ENCODE measurements at regions not wholly inside any gene's neighbourhood (a gene's known extent, or its start where the extent isn't known, plus 50 kb on each side); places are given as distances from the start of the nearest gene placed in this dataset.
A peak's percentile ranks its signal among the peaks of the same experiment; 100 is the strongest.
"Not testable (repeated sequence)": the region's sequence is repeated elsewhere in the genome, so short reads cannot be mapped to it uniquely, and the experiment has no call there.

DNA sequence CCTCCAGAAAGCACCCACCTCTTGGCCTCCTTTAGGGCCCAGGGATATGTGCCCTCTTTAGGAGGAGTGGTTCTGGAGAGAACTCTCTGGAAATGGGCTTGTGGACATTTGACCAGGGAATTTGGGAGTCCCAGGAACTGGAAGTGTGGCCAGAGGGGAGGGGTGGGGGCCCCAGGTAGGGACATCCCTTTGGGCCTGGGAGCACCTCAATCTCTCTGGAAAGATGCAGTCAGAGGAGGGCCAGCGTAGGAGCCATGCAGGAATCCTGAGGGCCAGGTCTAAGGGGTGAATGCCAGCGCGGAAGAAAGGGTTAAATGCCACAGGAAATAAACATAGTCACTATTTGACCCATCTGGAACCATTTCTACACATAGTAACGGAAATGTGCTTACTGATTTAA, 50.3 kb upstream of the ITGA11 start:
- DNase-seq (ENCODE audit: low spot score): no peak

DNA sequence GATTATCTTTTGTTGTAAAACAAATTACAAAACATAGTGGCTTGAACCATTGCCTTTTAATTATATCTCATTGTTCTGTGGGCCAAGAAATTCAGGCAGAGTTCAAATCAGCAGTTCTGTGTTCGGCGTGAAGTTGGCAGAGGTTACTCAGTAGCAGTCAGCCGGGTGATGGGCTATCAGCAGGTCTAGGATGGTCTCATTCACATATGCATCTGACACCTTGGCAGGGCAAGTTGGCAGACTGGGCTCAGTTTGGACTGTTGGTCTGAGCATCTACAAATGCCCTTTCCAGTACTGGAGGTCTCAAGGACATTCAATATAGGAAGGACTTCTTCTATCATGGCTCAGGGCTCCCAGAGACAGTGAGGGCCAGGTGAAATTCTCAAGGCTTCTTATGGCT, 51.2 kb upstream of the ITGA11 start:
- DNase-seq (ENCODE audit: low spot score): no peak

DNA sequence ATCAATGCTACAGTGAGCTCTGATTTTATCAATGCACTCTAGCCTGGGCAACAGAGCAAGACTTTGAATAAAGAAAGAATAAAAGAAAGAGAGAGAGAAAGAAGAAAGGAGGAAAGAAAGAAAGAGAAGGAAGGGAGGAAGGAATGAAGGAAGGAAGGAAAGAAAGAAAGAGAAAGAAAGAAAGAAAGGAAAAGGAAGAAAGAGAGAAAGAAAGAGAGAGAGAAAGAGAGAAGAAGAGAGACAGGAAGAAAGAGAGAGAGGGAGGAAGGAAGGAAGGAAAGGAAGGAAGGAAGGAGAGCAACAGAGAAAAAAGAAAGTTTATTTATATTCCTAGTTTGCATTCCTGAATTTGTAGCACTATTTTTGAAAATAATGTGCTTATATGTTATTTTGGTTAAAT, 52.3 kb upstream of the ITGA11 start:
- no peak for DNase-seq (ENCODE audit: low spot score)

DNA sequence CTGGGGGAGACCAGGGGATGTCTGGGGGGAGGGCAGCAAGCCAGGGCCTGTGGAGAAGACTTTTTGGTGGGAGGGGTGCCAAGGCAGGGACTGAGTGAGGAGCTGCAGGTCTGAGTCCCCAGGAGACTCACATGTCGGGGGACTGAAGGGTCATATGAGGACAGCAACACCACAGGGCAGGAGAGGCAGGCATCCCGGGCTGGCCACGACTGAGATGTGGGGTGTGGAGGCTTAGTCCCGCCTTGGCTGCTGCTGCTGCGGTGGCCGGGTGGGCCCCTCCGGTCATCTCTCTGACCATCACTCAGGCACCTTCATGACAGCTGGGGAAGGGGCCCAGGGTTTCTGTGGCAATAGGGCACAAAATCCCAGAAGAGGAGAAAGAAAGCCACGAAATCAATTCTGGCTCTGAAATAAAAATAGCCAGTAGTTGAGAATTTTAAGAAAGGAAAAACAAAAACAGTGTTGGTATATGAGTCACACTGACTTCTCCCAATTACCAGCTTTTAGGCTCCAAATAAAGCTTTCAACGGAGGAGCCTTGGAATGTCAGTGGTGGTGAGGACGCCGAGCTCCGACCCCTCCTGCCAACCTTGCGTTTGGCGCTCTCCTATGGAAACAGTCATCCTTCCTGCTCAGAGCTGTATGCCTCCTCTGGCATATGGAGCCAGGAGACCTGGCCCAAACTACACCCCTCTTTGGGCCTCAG, 52.9 kb upstream of the ITGA11 start:
- no peak for DNase-seq (ENCODE audit: low spot score)

DNA sequence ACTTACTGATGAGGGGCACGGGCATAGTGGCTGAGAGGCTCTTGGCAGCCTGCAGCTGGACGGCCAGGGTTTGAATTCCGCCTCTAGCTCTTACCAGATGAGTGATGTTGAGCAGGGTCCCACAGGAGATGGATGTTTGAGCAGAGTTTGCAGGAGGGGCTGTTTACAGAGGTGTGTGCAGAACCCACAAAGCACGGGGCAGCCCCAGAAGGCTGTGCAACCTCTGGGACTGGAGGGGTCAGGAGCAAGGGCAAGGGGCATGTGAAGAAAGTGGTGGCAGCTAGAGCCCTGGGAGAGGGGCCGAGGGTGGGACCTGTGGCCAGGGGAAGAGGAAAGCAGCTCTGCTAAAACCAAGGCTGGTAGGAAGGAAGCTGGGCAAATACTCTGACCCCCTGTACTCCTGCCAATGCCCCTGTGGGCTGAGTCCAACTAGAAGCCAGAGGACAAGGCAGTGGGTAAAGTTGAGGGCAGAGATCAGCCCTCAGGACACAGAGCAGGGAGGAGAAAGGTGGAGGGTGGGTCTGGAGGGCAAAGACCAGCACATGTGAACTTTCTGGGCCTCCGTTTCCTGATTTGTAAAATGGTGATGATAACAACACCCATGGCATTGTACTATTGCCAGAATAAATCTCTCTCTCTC, 53.9 kb upstream of the ITGA11 start:
- DNase-seq (ENCODE audit: low spot score): no peak

DNA sequence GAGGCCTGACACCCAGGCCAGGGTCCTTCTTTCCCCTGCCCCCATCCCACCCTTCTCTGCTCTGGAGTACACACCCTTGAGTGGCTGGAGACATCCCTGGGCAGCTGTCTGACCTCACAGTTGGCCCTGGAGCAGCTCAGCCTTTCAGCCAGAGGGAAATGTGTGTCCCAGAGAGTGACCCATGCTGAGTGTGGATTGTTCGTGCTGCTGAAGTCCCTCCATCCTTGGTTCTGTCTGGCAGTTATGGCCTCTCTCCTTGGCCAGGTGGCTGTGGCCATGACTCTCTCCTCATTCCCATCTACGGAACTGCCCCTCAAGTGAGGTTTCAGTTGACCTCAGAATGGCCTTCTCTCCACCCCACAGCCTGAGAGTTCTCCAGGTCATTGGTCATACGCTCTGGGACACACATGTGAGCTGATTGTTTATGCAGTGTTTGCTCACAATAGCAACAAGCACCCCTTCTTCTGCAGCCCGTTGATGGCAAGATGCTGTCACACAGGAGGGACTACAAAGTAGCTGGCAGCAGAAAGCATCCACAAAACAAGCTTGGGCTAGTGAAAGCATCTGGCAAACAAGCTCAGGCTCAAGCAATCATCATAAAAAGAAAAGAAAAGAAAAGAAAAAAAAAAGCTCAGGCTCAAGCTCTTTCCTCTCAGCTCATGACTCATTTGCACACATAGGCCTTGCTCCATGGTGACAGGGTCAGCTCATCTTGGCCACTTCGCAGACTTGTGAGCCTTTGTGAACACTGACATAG, 55.3 kb upstream of the ITGA11 start:
- no peak for DNase-seq (ENCODE audit: low spot score)

DNA sequence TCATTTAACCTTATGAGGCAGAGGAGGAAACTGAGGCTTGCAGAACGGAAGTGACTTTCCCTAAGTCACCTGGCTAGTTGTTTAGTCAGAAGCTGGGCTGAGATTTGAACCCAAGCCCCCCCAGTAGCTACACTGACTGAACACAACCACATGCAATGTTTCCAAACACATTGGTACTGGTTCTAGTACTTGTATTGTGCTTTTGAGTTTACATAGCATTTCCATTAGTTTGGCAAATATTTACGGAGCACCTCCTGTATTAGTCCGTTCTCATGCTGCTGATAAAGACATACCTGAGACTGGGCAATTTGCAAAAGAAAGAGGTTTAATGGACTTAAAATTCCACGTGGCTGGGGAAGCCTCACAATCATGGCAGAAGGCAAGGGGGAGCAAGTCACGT, 56.3 kb upstream of the ITGA11 start:
- DNase-seq (ENCODE audit: low spot score): no peak

DNA sequence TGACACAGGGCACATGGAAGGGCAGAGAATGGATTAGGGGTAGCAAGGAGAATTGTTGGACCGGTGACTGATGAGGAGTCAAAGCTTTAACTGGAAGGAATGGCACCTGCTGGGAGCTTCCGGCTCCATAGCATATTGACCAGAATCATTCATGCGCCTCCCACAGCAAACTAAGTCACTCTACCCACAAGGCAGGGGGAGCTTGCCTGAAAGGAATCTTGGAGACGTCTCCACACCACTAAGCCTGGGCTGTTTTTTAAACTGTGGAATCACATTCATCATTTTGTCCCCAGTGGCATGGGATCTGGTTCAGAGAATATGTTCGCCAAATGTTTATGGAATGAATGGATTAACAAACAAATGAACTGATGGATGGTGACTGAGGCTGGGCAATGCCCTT, 57.0 kb upstream of the ITGA11 start:
- no peak for DNase-seq (ENCODE audit: low spot score)

DNA sequence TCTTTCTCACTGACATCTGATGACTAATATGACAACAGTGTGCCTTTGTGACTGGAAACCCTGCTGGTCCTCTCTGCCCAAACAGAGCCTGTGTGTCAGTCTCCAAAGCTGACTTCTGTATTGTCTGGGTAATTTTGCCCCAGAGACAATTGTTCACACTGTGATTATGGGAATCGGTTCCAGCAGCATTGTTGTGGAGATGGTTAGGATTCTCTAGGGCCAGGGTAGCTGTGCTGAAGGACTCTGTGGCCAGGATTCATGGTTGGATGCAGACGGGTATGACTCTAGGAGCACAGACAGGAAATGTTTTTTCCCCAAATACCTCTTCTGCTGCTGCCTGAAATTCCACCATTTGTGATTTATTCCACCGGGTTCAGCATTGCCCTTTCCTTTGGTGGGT, 57.5 kb upstream of the ITGA11 start:
- DNase-seq (ENCODE audit: low spot score): peak; percentile 25

DNA sequence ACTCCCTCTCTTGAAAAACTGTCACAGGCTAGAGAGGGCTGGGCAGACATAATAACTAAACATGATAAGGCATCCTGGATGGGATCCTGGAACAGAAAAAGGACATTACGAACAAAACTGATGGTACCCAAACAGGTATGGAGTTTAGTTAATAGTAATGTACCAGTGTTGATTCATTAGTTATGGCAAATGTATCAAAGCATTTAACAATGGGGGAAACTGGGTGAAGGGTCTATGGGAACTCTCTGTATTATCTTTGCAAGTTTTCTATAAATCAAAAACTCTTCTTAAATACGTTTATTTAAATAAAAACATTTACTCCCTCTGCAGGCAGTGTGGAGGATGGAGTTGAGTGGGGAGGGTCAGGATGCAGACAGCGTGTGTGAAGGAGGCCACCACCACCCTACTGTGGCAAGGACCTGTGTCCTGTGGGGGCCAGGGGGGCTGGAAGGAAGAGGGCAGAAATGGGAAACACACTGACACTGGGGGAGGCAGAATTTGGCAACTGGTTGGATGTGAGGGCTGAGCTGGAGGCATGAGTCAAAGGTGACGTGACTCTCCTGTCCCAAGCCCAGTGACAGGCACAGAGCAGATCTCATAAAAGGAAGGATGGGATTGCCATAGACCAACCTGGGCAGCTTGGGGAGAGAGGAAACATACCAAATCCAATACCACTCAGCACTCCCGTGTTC, 59.6 kb upstream of the ITGA11 start:
- no peak for DNase-seq (ENCODE audit: low spot score)

DNA sequence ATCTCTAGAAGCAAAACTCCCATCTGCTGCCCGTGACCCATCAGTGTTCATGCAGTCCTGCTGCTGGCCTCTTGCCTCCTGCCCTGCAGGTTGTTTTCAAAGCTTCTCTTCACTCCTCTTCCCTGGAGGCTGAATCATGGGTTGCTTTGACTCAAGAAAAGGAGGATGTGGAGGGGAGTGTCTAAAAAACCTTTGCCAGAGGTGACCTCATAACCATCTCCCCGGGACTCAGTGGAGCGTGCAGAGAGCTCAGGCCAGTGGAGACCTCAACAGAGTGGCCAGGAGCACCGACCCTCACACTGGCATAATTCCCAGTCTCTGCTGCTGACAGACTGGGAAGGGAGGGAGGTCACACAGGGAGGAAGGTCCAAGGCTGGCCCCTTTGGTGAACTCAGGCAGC, 60.9 kb upstream of the ITGA11 start:
- no peak for DNase-seq (ENCODE audit: low spot score)

DNA sequence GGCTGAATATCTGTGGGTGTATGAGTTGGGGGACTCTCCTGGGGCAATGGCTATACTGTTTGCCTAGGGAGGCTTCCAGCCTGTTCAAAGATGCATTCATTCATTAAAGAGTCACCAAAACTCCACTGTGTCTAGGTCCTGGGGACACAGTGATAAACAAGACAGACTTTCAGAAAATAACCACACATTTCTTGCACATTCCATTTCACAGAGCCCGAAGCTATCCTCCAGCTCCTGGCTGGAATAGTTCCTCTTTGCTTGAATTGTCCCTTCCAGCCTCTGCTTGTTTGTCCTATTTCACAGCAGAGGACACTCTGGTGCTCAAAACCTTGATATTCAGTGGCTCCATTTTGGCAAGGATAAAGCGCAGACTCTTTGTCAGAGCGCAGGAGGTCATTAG, 61.7 kb upstream of the ITGA11 start:
- no peak for DNase-seq (ENCODE audit: low spot score)

DNA sequence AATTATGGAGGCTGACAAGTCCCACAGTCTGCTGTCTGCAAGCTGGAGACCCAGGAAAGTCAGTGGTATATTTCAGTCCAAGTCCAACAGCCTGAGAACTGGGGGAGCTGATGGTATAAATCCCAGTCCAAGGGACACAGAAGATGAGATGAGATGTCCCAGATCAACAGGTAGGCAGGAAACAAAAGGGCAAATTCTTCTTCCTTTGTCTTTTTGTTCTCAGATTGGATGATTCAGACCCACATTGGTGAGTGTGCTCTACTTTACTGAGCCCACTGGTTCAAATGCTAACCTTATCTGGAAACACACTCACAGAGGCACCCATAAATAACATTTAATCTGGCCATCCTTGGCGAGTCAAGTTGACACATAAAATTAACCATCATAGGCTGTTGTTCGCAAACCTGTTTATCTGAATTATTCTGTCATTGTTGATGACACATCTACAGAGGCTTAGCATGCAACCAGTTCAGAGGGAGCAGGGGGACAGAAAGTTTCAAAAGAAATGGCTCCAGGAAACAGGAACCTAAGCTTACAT, 62.7 kb upstream of the ITGA11 start:
- DNase-seq (ENCODE audit: low spot score): no peak

DNA sequence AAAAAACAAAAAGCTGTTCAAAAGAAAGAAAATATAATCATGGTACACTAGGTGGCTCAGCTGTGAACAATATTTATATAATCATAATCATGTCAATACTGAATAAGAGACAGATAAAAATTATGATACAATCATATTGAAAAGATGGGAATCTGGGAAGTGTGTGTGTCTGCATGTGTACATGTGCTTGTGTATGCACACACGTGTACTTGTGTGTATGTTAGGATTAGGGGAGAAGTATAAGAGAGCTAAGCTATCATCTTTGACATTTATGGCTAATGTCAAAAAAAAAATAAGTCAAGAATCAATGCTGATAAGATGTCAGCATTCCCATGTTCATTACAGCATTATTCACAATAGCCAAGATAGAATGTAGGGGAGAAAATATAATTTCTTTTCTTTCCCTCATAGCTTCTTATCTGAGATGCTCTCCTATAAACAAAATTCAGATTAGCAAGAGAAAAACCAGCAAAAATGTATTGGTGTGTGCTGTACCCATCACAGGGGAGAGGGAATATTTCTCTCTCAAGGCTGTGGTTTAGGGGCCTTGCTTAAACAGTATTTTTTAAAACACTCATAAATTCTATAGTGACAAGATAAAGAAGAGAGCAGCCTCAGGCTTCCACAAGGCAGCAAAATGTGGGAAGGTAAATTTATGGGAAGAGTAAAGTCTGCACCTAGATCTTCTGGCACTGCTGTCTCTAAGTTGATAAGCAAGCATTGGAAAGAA, 63.4 kb upstream of the ITGA11 start:
- DNase-seq (ENCODE audit: low spot score): no peak

DNA sequence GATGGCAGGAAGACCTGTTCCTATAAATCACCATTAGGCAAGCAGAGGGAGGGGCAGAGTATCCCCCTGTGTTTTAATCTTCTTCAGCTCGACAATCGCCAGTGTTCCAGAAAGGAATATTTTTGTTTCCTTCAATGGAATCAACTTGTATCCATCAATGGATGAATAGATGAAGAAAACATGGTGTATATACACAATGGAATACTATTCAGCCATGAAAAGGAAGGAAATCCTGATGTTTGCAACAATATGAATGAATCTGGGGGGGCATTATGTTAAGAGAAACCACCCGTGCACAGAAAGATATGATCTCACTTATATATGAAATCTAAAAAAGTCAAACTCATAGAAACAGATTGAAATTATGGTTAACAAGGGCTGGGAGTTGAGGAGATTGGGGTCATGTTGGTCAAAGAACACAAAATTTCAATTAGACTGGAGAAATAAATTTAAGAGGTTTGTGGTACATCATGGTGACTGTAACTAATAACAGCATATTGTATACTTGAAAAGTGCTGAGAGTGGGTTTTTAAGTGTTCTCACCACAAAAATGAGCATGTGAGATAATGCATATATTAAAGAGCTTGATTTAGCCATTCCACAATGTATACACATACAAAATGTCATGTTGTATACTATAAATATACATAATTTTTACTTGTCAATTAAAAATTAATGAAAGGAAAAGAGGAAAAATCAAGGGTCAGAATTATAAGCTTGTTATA, 64.2 kb upstream of the ITGA11 start:
- no peak for DNase-seq (ENCODE audit: low spot score)

DNA sequence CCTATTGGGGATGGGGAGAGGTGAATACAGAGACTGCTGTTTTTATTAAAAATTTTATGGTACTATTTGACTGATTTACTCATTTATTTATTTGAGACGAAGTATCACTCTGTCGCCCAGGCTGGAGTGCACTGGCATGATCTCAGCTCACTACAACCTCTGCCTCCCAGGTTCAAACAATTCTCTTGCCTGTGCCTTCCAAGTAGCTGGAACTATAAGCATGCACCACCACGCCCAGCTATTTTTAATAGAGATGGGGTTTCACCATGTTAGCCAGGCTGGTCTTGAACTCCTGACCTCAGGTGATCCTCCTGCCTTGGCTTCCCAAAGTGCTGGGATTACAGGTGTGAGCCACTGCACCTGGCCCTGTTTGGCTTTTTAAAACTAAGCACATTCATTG, 64.8 kb upstream of the ITGA11 start:
- not testable (repeated sequence) for DNase-seq (ENCODE audit: low spot score)

DNA sequence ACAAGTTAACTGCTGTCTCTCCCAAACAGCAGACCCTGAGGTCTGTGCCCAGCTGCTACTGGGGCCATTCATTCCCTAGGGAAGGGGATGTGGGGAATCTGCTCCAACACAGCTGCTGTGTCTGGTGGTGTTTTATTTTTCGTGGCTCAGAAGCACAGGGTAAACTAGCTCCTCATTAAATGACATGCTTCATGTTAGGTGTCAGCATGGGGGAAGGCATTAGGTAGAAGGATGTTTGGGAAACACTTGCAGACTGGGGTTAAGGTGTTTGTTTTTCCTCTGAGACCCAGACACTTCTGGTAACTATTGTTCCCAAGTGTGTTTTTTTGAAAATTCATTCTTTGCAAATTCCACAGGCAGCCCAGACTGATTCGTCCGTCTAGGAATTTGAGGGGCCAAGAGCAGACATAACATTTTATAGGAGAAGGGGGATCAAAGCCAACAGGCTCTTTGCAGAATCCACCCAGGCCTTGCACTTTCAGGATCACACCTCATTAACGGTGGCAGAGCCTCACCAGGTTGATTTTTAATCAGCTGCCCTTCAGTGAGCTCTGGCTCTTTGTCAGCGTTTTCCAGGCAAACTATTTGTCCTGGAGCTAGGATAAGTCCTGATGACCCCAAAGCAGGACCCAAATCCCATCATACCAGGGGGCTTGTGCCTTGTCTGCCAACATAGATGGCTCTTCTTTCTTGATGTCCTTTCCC, 65.4 kb upstream of the ITGA11 start:
- DNase-seq (ENCODE audit: low spot score): no peak

DNA sequence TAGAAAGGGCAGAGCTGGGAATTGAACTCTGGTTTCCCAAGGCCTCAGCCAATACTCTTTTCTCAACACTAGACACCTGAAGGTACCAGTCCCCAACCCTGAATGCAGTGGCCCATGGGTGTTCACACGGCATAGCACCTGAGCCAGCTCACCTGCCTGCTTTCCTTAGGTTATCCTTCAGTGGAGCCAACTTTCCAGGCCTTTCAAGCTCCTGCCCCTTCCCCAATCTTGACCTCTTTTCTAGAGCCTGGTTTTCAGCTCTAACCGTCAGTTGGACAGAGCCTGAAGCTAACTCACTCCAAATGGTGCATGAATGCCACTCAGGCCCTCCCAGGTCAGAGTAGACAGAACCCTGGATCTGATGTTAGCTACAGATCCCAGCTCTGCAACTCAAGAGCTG, 66.1 kb upstream of the ITGA11 start:
- no peak for DNase-seq (ENCODE audit: low spot score)

DNA sequence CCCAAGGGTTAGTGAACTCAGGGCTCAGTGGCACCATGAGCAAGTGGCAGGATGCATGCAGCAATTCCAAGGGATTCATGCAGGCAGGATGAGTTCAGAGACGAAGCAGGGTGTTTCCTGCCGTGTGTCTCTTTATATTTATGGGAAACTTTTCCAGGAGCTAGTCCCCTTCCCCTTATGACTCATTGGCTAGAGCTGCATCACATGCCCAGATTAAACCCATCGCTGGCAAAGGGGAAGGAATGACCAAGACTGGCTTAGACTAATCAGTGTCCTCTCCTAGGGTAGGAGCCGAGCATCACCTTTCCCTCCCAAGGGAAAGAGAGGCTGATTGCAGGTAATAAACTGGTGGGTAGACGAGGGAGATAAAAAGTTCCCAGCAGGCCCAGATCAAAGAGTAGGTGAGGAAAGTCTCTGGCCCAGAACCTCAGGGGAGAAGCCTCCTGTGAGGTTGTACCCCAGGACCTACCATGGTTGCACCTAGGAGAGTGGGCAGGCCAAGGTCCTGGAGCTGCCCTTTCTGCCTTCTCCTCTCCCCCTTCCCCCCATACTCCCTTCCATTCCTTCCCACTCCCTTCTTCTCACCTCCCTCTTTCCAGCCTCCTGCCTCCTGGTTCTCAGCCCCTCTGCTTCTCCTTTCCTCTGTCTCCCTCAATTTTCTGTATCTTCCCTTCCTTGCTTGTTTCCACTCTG, 67.8 kb upstream of the ITGA11 start:
- DNase-seq (ENCODE audit: low spot score): no peak
